Neural progenitor cell (in vitro differentiated cells): ENCODE measurements at regions not wholly inside any gene's neighbourhood (a gene's known extent, or its start where the extent isn't known, plus 50 kb on each side); places are given as distances from the start of the nearest gene placed in this dataset.

Experiments used
- EZH2 ChIP-seq: fragments of 200-600 bp; sonication (generic); IDR thresholded peaks from 2 replicates; pipeline ENCODE4 v1.6.1; 2017; ENCODE audit warnings: antibody characterized with exemption, mild to moderate bottlenecking, moderate library complexity
- EZH2phosphoT487 ChIP-seq: fragments of 200-600 bp; sonication (generic); IDR thresholded peaks from 2 replicates; pipeline ENCODE4 v1.6.1; 2017; ENCODE audit warnings: antibody characterized with exemption
- TF ChIP-seq, protein P1 (sequence below): fragments of 200-600 bp; sonication (generic); IDR thresholded peaks from 2 replicates; pipeline ENCODE4 v1.5.1; 2017; ENCODE audit warnings: antibody characterized with exemption, mild to moderate bottlenecking

DNA sequence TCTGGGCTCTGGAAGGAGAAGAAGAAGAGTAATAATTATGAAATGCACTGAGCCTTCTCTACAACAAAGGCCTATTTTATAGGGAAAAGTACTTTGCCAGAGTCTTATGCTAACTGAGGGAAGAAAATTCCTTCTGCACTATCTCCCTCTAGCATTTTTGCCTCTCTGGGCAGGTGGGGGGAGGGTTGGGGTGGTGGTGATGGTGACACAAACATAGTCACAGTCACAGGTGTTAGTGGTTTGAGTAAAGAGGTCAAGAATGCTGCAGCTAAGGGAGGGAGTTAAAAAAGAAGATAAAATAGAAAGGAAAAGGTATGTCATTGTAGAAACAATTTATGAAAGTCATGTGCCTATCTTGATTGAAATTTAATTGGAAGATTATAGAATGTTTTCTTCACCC, 140.8 kb upstream of the COL3A1 start:
- TF ChIP-seq, protein P1, sequence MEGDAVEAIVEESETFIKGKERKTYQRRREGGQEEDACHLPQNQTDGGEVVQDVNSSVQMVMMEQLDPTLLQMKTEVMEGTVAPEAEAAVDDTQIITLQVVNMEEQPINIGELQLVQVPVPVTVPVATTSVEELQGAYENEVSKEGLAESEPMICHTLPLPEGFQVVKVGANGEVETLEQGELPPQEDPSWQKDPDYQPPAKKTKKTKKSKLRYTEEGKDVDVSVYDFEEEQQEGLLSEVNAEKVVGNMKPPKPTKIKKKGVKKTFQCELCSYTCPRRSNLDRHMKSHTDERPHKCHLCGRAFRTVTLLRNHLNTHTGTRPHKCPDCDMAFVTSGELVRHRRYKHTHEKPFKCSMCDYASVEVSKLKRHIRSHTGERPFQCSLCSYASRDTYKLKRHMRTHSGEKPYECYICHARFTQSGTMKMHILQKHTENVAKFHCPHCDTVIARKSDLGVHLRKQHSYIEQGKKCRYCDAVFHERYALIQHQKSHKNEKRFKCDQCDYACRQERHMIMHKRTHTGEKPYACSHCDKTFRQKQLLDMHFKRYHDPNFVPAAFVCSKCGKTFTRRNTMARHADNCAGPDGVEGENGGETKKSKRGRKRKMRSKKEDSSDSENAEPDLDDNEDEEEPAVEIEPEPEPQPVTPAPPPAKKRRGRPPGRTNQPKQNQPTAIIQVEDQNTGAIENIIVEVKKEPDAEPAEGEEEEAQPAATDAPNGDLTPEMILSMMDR, result no peak
- TF ChIP-seq EZH2 (no peak), EZH2phosphoT487 (no peak)
